Esophagus muscularis mucosa (tissue), 4 donors: ENCODE measurements at regions not wholly inside any gene's neighbourhood (a gene's known extent, or its start where the extent isn't known, plus 50 kb on each side); places are given as distances from the start of the nearest gene placed in this dataset.

Source experiments
- CTCF ChIP-seq, 3 experiments: fragments of 200-600 bp in 2 of 3; fragments of 450-650 bp in 1 of 3; sonication (generic) in 2 of 3; IDR thresholded peaks; one replicate each; pipeline ENCODE4 v1.5.1; 2017 to 2019; ENCODE audit warnings: antibody characterized with exemption in 3 of 3, mild to moderate bottlenecking in 2 of 3, moderate library complexity in 1 of 3
- EP300 ChIP-seq: sonication (generic); formaldehyde crosslinking; IDR thresholded peaks from one replicate; pipeline ENCODE4 v1.6.1; 2017; ENCODE audit warnings: antibody characterized with exemption
- POLR2A ChIP-seq: fragments of 450-650 bp; IDR thresholded peaks from one replicate; pipeline ENCODE4 v1.6.1; 2017; ENCODE audit warnings: antibody characterized with exemption, moderate library complexity, mild to moderate bottlenecking, low read depth
- POLR2AphosphoS5 ChIP-seq, 2 donors: sonication (generic); formaldehyde crosslinking; IDR thresholded peaks; one replicate each; pipeline ENCODE4 v1.6.1; 2017; ENCODE audit warnings: antibody characterized with exemption in 2 of 2

DNA sequence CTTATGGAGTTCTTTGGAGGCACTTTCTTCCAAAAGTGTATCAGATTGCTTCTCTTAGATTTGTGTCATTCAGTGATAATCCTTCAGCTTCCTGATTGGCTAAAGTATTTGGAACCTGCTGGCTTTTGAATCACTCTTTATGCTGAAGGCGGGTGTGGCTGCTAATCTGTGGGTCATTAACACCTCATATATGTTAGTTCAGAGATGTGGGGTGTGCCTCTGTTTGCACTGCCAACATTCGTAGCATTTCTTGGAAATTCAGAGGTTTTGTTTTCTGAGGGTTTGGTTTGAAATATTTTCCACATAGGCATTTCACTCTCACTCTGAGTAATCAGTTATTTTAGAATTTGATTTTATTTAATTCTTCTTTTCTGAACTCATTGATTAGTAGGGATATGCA lies 1604.4 kb upstream of the ACVR2A start:
- TF ChIP-seq CTCF (IDR thresholded peaks at IDR 0.05) (no peak), POLR2A (no peak), POLR2AphosphoS5 (IDR thresholded peaks at IDR 0.05) (no peak), EP300 (no peak)
